SK-N-SH (cell line): ENCODE measurements at regions not wholly inside any gene's neighbourhood (a gene's known extent, or its start where the extent isn't known, plus 50 kb on each side); places are given as distances from the start of the nearest gene placed in this dataset.

Experiments used
- CTCF ChIP-seq: fragments of 200-600 bp; sonication (generic); IDR thresholded peaks from 2 replicates; pipeline ENCODE4 v1.6.1; 2017; ENCODE audit warnings: antibody characterized with exemption, mild to moderate bottlenecking, moderate library complexity
- EP300 ChIP-seq, 2 experiments: IDR thresholded peaks; 2 replicates each; pipeline versions ENCODE4 v1.4.0 to v1.6.1; 2012; ENCODE audit warnings: borderline replicate concordance in 1 of 2, low read depth in 1 of 2, low read length in 1 of 2
- EZH2phosphoT487 ChIP-seq: fragments of 200-600 bp; sonication (generic); IDR thresholded peaks from 2 replicates; pipeline ENCODE4 v1.6.1; 2017; ENCODE audit warnings: low read depth, mixed run types, mild to moderate bottlenecking, antibody characterized with exemption, moderate library complexity, borderline replicate concordance
- FOXJ3 ChIP-seq: sonication (generic); formaldehyde crosslinking; IDR thresholded peaks from 2 replicates; pipeline ENCODE4 v1.5.1; 2020; ENCODE audit warnings: mild to moderate bottlenecking, missing genetic modification reagents
- FOXM1 ChIP-seq: IDR thresholded peaks from 2 replicates; pipeline ENCODE4 v1.4.0; 2012; ENCODE audit warnings: low read depth, mild to moderate bottlenecking
- MAX ChIP-seq: IDR thresholded peaks from 2 replicates; pipeline ENCODE4 v1.4.0; 2012; ENCODE audit warnings: low read depth
- POLR2AphosphoS5 ChIP-seq: IDR thresholded peaks from 2 replicates; pipeline ENCODE4 v1.6.1; 2012; ENCODE audit warnings: low read depth, low read length
- RFX5 ChIP-seq: IDR thresholded peaks from 2 replicates; pipeline ENCODE4 v1.6.1; 2012; ENCODE audit warnings: mild to moderate bottlenecking, improper control_type of control experiment, low read length
- TAF1 ChIP-seq: IDR thresholded peaks from 2 replicates; pipeline ENCODE4 v1.6.1; 2012; ENCODE audit warnings: low read depth, mild to moderate bottlenecking, low read length, moderate library complexity, borderline replicate concordance
- USF1 ChIP-seq: IDR thresholded peaks from 2 replicates; pipeline ENCODE4 v1.4.0; 2012; ENCODE audit warnings: low read depth, borderline replicate concordance

GRCh38 chr6:122524056-122524455 is 52.4 kb upstream of the SERINC1 start:
- no peak for TF ChIP-seq MAX
- TF ChIP-seq CTCF: no peak
- no peak for TF ChIP-seq FOXJ3
- no peak for TF ChIP-seq EZH2phosphoT487
- TF ChIP-seq RFX5: no peak
- TF ChIP-seq POLR2AphosphoS5: no peak
- no peak for TF ChIP-seq USF1
- TF ChIP-seq FOXM1: no peak
- no peak for TF ChIP-seq EP300 (IDR thresholded peaks at IDR 0.05; ENCODE audit: borderline replicate concordance in 1 of 2, low read depth in 1 of 2, low read length in 1 of 2)
- TF ChIP-seq TAF1: no peak
